GM12878 (cell line): ENCODE measurements at regions not wholly inside any gene's neighbourhood (a gene's known extent, or its start where the extent isn't known, plus 50 kb on each side); places are given as distances from the start of the nearest gene placed in this dataset.

ENCODE experiments used
- CTCF ChIP-seq, 3 experiments: IDR thresholded peaks in 2 of 3; conservative IDR thresholded peaks in 1 of 3; 2 replicates each; pipeline ENCODE4 v1.5.1; 2011; ENCODE audit warnings: low read depth in 3 of 3, low read length in 3 of 3, mild to moderate bottlenecking in 3 of 3, control low read depth in 2 of 3, moderate library complexity in 2 of 3, inconsistent platforms in 1 of 3, mixed read lengths in 1 of 3; ENCODE audit not compliant: control insufficient read depth in 2 of 3, insufficient read depth in 1 of 3; ENCODE audit errors: extremely low read depth in 1 of 3
- NFIC ChIP-seq: IDR thresholded peaks from 2 replicates; pipeline ENCODE4 v1.6.1; 2012; ENCODE audit warnings: low read depth, mild to moderate bottlenecking, inconsistent platforms, low read length, moderate library complexity
- NRF1 ChIP-seq: conservative IDR thresholded peaks from 2 replicates; pipeline ENCODE4 v1.6.1; 2011; ENCODE audit warnings: mild to moderate bottlenecking, low read depth, low read length, improper control_type of control experiment

- TF ChIP-seq NRF1 (no peak), CTCF (IDR thresholded peaks at IDR 0.05 in 2 of 3, conservative IDR thresholded peaks at IDR 0.05 in 1 of 3; ENCODE audit: control insufficient read depth in 2 of 3, extremely low read depth in 1 of 3, insufficient read depth in 1 of 3, low read depth in 3 of 3, low read length in 3 of 3) (no peak), NFIC (no peak)
Measured at GRCh38 chr6:101203664-101204063, 189.8 kb upstream of the GRIK2 start.
